ENCODE measurements at regions not wholly inside any gene's neighbourhood (a gene's known extent, or its start where the extent isn't known, plus 50 kb on each side); places are given as distances from the start of the nearest gene placed in this dataset.

- ChIA-PET CTCF (no interaction called here), POLR2A (no interaction called here)
- TF ChIP-seq ZNF510 (tag by site-specific recombination; IDR thresholded peaks at IDR 0.05; ENCODE audit: insufficient replicate concordance): no peak
- no peak for TF ChIP-seq ZNF777 (tag by site-specific recombination; IDR thresholded peaks at IDR 0.05; ENCODE audit: borderline replicate concordance)
- TF ChIP-seq ZNF501 (tag by site-specific recombination; IDR thresholded peaks at IDR 0.05): no peak
- no peak for TF ChIP-seq SP7 (tag by site-specific recombination; IDR thresholded peaks at IDR 0.05)
- no peak for TF ChIP-seq INSM2 (tag by site-specific recombination; IDR thresholded peaks at IDR 0.05)
- no peak for TF ChIP-seq SALL2 (tag by site-specific recombination; IDR thresholded peaks at IDR 0.05; ENCODE audit: borderline replicate concordance)
Measured at GRCh38 chr4:12956026-12956425, 528.1 kb downstream of the RAB28 start.

GRCh38 chr4:12949719-12950490 is 534.2 kb downstream of the RAB28 start:
- no peak overlapping the region for H3K27ac ChIP-seq (ENCODE audit: extremely low read depth, low read depth, low read length)
- TF ChIP-seq ZIC2 (tag by site-specific recombination; IDR thresholded peaks at IDR 0.05): no peak
- no peak for TF ChIP-seq ZNF292 (tag by site-specific recombination; IDR thresholded peaks at IDR 0.05; ENCODE audit: borderline replicate concordance, low read depth)
- no peak for TF ChIP-seq ZNF214 (tag by site-specific recombination; IDR thresholded peaks at IDR 0.05; ENCODE audit: borderline replicate concordance)
- no peaks in the 10 kb centered on the region for H3K36me3 ChIP-seq (ENCODE audit: control insufficient read depth in 2 of 2, insufficient read depth in 1 of 2, low read length in 2 of 2)
- ChIA-PET POLR2A (no interaction called here), CTCF (interaction anchor here (0.7 kb wide), 1 partner anchor 37 kb away, joined by 5 read pairs; no protein-coding TSS in a partner anchor)
- H3K4me3 ChIP-seq (ENCODE audit: low read depth, low read length): no peak overlapping the region
- H3K9me3 ChIP-seq (ENCODE audit: control insufficient read depth, insufficient read depth, low read depth, low read length): no peaks in the 10 kb centered on the region
- H3K4me1 ChIP-seq (ENCODE audit: control insufficient read depth, insufficient read depth, low read length): no peaks in the 10 kb centered on the region

More at GRCh38 chr4:12956026-12956425, 528.1 kb downstream of the RAB28 start:
- H3K9me3 ChIP-seq (ENCODE audit: control insufficient read depth, insufficient read depth, low read depth, low read length): no peaks in the 10 kb centered on the region
- no peak overlapping the region for H3K27ac ChIP-seq (ENCODE audit: extremely low read depth, low read depth, low read length)
- H3K36me3 ChIP-seq (ENCODE audit: control insufficient read depth in 2 of 2, insufficient read depth in 1 of 2, low read length in 2 of 2): no peaks in the 10 kb centered on the region
- no peak overlapping the region for H3K4me3 ChIP-seq (ENCODE audit: low read depth, low read length)
- no peaks in the 10 kb centered on the region for H3K4me1 ChIP-seq (ENCODE audit: control insufficient read depth, insufficient read depth, low read length)

DNA sequence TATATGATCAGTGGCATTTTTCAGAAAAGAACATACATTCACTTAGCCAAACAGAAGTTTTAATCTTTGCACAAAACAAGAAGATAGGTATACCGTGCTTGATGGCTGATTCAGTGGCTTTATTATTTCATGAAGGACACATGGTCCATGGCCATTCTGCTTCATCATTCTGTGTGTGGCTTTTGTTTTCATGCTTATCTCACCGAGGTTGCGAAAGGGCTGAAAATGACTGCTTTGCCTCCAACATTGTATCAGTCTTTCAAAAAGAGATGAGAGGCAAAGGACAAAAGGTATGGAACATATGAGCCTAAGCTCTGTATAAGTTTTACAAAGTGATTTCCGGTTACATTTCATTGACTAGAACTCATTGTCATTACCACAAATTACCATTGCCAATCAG is 541.1 kb downstream of the RAB28 start:
- no peaks in the 10 kb centered on the region for H3K36me3 ChIP-seq (ENCODE audit: control insufficient read depth in 2 of 2, insufficient read depth in 1 of 2, low read length in 2 of 2)
- ChIA-PET POLR2A (no interaction called here), CTCF (no interaction called here)
- H3K27ac ChIP-seq (ENCODE audit: extremely low read depth, low read depth, low read length): no peak overlapping the region
- TF ChIP-seq ZNF843 (tag by site-specific recombination; IDR thresholded peaks at IDR 0.05) (no peak), ZNF670 (tag by site-specific recombination; IDR thresholded peaks at IDR 0.05; ENCODE audit: low read depth) (no peak), ZNF16 (tag by site-specific recombination; IDR thresholded peaks at IDR 0.05; ENCODE audit: low read depth) (no peak), ZNF548 (tag by site-specific recombination; IDR thresholded peaks at IDR 0.05) (no peak), ZNF701 (tag by site-specific recombination; IDR thresholded peaks at IDR 0.05) (no peak), ZNF777 (tag by site-specific recombination; IDR thresholded peaks at IDR 0.05; ENCODE audit: borderline replicate concordance) (no peak), ZNF561 (tag by site-specific recombination; IDR thresholded peaks at IDR 0.05; ENCODE audit: borderline replicate concordance) (no peak), ZNF518A (tag by site-specific recombination; conservative IDR thresholded peaks at IDR 0.05; ENCODE audit: low read depth) (no peak), ZNF677 (tag by site-specific recombination; IDR thresholded peaks at IDR 0.05) (no peak), ZEB2 (tag by site-specific recombination; IDR thresholded peaks at IDR 0.05) (no peak), ZFP37 (tag by site-specific recombination; IDR thresholded peaks at IDR 0.05) (no peak), ZNF423 (tag by site-specific recombination; IDR thresholded peaks at IDR 0.05) (no peak), ZFP3 (tag by site-specific recombination; IDR thresholded peaks at IDR 0.05; ENCODE audit: low read depth) (no peak), SCRT2 (tag by site-specific recombination; IDR thresholded peaks at IDR 0.05) (no peak), ZNF266 (tag by site-specific recombination; IDR thresholded peaks at IDR 0.05; ENCODE audit: low read depth) (no peak), ZSCAN16 (tag by site-specific recombination; IDR thresholded peaks at IDR 0.05) (no peak), ZNF19 (tag by site-specific recombination; IDR thresholded peaks at IDR 0.05; ENCODE audit: low read depth) (no peak)
- TF ChIP-seq, protein P1, sequence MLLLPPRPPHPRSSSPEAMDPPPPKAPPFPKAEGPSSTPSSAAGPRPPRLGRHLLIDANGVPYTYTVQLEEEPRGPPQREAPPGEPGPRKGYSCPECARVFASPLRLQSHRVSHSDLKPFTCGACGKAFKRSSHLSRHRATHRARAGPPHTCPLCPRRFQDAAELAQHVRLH (tag by site-specific recombination; IDR thresholded peaks at IDR 0.05): no peak
- H3K9me3 ChIP-seq (ENCODE audit: control insufficient read depth, insufficient read depth, low read depth, low read length): no peaks in the 10 kb centered on the region
- H3K4me3 ChIP-seq (ENCODE audit: low read depth, low read length): no peak overlapping the region
- H3K4me1 ChIP-seq (ENCODE audit: control insufficient read depth, insufficient read depth, low read length): no peaks in the 10 kb centered on the region
